HG03066 (cell line): ENCODE measurements at regions not wholly inside any gene's neighbourhood (a gene's known extent, or its start where the extent isn't known, plus 50 kb on each side); places are given as distances from the start of the nearest gene placed in this dataset.
A peak's percentile ranks its signal among the peaks of the same experiment; 100 is the strongest.
"Not testable (repeated sequence)": the region's sequence is repeated elsewhere in the genome, so short reads cannot be mapped to it uniquely, and the experiment has no call there.

Source experiments
- ATAC-seq: cut with Tn5 transposase; IDR thresholded peaks from one replicate; pipeline ENCODE4 v1.9.1; 2021; ENCODE audit warnings: low read depth; ENCODE audit not compliant: unreplicated experiment

DNA sequence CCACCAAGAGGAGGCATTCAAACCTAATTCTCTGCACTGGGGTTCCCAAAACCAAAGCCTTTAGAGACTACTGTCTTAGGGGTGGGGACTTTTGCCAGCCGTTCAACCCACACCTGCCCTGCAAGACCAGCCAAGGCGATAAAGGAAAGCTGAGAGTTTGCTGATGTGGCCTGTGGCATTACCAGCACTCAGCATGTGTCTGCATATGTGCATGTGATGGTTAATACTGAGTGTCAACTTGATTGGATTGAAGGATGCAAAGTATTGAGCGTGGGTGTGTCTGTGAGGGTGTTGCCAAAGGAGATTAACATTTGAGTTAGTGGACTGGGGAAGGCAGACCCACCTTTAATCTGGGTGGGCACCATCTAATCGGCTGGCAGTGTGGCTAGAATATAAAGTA is 474.2 kb downstream of the MED10 start:
- no peak for ATAC-seq

GRCh38 chr5:5902678-5903646 is 475.4 kb downstream of the MED10 start:
- no peak for ATAC-seq

GRCh38 chr5:5900350-5900749 is 477.9 kb downstream of the ICE1 start:
- no peak for ATAC-seq

- no peak for ATAC-seq
These were observed 477.2 kb downstream of the ICE1 start for GRCh38 chr5:5899716-5900115.

GRCh38 chr5:5888284-5888683 is 465.8 kb downstream of the ICE1 start:
- no peak for ATAC-seq

DNA sequence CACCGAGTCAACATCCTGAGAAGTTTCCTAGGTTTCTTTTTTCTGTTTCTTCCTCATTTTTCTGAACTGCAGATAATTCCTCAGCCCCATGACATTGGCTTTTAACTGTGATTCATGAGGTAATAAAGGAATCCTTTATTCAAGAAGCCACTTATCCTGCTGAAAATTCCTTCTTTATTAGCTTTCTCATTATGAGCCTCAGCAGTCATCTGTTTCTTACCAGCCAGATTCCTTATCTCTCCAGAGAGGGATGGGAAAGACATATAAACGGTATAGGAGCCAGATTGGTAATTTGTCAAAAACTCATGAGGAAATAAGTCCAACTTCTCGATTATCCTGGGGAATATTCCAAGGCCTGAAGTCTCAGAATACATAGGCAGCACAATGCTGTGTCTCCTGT is 465.4 kb downstream of the ICE1 start:
- no peak for ATAC-seq

DNA sequence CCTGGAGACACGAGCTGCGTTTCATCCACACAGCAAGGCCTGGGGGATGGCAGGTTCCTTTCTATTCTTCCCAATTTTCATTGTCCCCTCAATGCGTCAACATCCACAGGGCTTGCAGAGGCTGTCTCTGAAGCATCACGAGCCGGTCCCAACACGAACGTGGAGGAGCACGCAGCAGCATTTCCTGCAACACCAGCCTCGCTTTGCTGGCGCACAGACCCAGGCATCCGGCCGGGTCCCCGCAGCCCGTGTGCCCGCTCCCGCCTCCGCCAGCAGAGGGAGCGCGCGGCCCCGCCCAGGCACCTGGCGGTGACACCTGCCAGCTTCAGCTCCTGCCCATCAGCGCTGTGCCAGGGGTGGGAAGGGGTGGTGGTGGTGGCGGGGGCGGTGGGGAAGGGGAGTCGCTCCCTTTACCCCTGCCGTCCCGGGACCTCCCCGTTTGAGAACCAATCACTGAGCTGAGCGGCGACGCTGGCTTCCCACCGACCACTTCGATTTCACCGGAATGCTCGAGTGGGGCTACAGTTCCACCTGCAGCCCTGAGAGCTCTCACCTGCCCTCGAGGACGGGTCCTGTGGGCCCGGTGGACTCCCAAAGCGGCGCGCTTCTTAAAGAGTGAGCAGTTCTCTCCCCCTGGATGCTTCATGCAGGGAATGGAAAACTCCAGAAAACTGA is 464.5 kb downstream of the ICE1 start:
- peak; percentile 68 for ATAC-seq

- no peak for ATAC-seq
These were observed 463.9 kb downstream of the ICE1 start for GRCh38 chr5:5886353-5886752.

DNA sequence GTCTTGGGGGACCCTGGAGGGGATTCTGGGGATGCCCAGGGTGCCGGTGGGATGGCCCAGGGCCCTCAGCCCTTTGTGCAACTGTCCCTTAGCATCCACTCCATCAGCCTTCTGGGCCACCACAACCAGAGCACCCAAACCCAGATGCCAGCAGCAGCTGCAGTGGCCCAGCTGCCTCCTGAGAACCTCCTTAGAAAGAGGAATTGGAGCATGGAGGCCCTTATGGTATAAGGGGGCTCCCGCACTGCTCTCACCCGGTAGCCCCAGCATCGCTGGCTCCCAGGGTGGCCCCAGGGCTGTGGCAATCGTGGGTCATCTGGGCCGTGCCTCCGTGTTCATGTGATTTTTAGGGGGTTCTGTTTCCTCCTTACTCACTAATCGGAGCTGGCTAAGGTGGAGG is 463.3 kb downstream of the ICE1 start:
- ATAC-seq: no peak

- no peak for ATAC-seq
These were observed 462.1 kb downstream of the ICE1 start for GRCh38 chr5:5884593-5884992.

DNA sequence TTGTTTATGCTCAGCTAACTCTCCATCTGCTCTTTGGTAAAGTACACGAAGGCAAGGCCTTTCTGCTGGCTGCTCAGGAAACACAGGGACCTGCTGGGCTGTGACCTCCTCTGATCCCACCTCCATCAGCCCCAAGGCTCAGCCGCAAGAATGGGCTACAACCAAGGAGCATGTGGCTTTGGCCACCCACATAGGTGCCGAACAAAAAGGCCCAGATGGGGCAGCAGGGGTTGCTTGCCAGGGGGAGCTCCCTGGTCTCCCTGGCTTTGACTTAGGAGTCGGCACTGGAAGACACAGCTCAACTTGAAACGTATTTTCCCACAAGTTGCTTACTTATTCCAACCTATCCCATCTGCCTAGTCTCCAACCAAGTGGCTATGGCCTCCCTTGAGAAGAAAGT is 461.1 kb downstream of the ICE1 start:
- ATAC-seq: no peak

DNA sequence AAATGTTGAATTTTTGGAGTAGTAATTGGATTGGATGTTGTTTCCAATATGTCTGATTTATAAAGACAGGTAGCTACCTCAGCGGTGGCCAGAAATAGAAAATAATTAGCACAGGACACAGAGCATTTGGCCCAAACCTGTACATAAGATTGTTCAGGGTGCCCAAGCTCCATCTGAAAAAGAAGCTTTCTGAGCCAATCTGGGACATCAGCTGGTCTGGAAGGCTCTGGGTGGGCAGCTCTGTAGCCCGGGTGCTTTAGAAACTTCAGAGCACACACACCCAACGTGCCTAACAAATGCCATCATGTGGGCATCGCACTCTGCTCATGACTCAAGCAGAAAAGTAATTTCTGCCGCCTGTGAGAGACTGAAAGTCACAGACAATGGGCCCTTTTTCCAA is 460.7 kb downstream of the ICE1 start:
- ATAC-seq: no peak

DNA sequence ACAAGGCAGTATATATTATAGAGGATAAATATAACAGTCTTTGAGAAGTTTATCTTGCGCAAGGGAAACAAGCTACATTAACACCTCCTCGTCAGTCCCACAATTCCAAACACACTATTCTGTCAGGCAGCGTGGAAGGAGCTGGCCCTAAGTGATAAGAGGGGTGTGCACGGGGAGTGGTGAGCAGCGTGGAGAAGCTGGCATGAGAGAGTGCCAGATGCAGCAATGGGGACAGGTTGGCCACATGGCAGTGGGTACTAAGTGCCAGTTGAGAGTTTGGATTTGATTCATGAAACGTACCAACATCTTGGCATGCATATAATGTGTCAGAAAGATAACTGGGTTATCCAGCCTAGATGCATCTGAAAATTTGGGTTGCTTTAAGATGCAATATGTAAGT is 460.2 kb downstream of the ICE1 start:
- ATAC-seq: no peak

GRCh38 chr5:5881294-5881693 is 458.8 kb downstream of the ICE1 start:
- no peak for ATAC-seq

- no peak for ATAC-seq
These were observed 457.7 kb downstream of the ICE1 start for GRCh38 chr5:5880077-5880763.

- no peak for ATAC-seq
These were observed 434.9 kb downstream of the ICE1 start for GRCh38 chr5:5857396-5857795.

GRCh38 chr5:5854087-5854486 is 431.6 kb downstream of the ICE1 start:
- ATAC-seq: no peak

DNA sequence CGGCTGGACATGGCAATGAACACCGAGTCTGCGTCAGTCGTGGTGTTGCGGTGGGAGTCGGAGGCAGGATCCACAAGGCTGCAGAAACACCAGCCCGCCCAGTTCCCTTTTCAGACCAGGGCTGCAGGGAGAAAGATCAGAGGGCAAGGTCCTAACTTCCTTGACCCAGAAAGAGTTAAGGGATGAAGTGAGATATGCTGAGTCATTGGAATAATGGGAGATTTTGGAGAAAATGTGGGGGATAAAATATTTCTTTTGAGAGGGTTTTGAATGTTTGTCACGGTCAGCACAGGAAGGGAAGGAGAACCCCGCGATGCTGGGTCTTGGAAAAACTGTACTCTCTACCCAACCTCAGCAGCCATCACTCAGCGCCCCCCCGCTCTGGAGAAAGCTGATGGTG is 416.0 kb downstream of the ICE1 start:
- no peak for ATAC-seq

DNA sequence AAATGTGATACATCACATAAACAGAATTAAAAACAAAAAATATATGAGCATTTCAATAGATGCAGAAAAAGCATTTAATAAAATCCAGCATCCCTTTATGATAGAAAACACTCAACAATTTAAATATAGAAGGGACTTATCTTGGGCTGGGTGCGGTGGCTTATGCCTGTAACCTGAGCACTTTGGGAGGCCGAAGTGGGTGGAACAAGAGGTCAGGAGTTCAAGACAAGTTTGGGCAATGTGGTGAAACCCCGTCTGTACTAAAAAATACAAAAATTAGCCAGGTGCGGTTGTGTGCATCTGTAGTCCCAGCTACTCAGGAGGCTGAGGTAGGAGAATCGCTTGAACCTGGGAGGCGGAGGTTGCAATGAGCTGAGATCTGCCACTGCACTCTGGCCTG is 409.1 kb downstream of the ICE1 start:
- not testable (repeated sequence) for ATAC-seq

DNA sequence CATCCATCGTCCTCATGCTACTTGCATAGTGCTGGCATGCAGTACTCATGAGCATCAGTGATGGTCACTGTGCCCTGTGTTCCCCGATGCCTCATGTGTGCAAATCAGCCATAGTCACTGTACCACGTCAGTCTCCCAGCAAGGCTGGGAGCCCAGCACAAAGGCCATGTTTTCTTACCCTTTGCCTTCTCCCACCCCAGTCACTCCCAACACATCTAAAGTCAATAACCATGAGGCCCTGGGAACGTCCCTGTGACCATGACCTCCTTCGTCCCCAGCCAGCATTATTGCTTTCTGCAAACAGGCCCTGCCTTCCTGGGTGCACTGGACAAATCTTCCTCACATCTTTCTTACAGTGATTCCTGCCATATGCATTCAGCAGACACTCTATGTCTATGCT is 406.1 kb downstream of the ICE1 start:
- no peak for ATAC-seq

- ATAC-seq: no peak
These were observed 404.4 kb downstream of the ICE1 start for GRCh38 chr5:5826911-5827310.
